CD14-positive monocyte (primary cell): ENCODE measurements at regions not wholly inside any gene's neighbourhood (a gene's known extent, or its start where the extent isn't known, plus 50 kb on each side); places are given as distances from the start of the nearest gene placed in this dataset.

ENCODE experiments used
- DNase-seq, 3 donors: peaks; one replicate each; pipeline ENCODE4 v3.0.0-alpha.2; 2011 to 2022
- H2AFZ ChIP-seq: 2 replicates; pipeline ENCODE4 v1.6.0; 2012; ENCODE audit warnings: mild to moderate bottlenecking, low read depth, low read length, inconsistent platforms; ENCODE audit not compliant: insufficient read depth, poor library complexity, severe bottlenecking
- H3K27ac ChIP-seq, 2 donors: 1 replicate in 1 of 2; 2 replicates in 1 of 2; pipeline ENCODE4 v1.5.1; 2012 to 2013; ENCODE audit warnings: low read length in 2 of 2, control low read depth in 1 of 2, inconsistent platforms in 1 of 2, low read depth in 1 of 2, mild to moderate bottlenecking in 1 of 2
- H3K27me3 ChIP-seq, 2 donors: one replicate each; pipeline versions ENCODE4 v1.6.0 to v1.6.1; 2011 to 2013; ENCODE audit warnings: low read length in 2 of 2; ENCODE audit not compliant: control insufficient read depth in 2 of 2, insufficient read depth in 2 of 2
- H3K36me3 ChIP-seq, 2 donors: replicated peaks in 1 of 2; 1 replicate in 1 of 2; 2 replicates in 1 of 2; pipeline versions ENCODE4 v1.5.1 to v1.6.1; 2012 to 2013; ENCODE audit warnings: low read length in 2 of 2, control low read depth in 1 of 2, inconsistent platforms in 1 of 2, mild to moderate bottlenecking in 1 of 2; ENCODE audit not compliant: insufficient read depth in 2 of 2, control insufficient read depth in 1 of 2
- H3K4me1 ChIP-seq, 2 donors: 1 replicate in 1 of 2; 2 replicates in 1 of 2; pipeline versions ENCODE4 v1.5.1 to v1.6.1; 2012 to 2013; ENCODE audit warnings: low read length in 2 of 2, control low read depth in 1 of 2, inconsistent platforms in 1 of 2, mild to moderate bottlenecking in 1 of 2, moderate library complexity in 1 of 2; ENCODE audit not compliant: insufficient read depth in 2 of 2, control insufficient read depth in 1 of 2
- H3K4me2 ChIP-seq: replicated peaks from 2 replicates; pipeline ENCODE3; 2012; ENCODE audit warnings: low read length, moderate library complexity, mild to moderate bottlenecking; ENCODE audit not compliant: poor library complexity, severe bottlenecking; ENCODE audit errors: extremely low read depth
- H3K4me3 ChIP-seq, 3 experiments: fragments of 200-600 bp in 1 of 3; sonication (generic) in 1 of 3; replicated peaks in 1 of 3; 1 replicate in 2 of 3; 2 replicates in 1 of 3; pipeline ENCODE4 v1.5.1; 2011 to 2013; ENCODE audit warnings: low read length in 3 of 3, mild to moderate bottlenecking in 3 of 3, control low read depth in 2 of 3, low read depth in 2 of 3, inconsistent platforms in 1 of 3, moderate library complexity in 1 of 3
- H3K79me2 ChIP-seq: 2 replicates; pipeline ENCODE4 v1.6.0; 2012; ENCODE audit warnings: mild to moderate bottlenecking, control low read depth, inconsistent platforms, low read length, moderate library complexity; ENCODE audit not compliant: insufficient read depth
- H3K9ac ChIP-seq: 2 replicates; pipeline ENCODE4 v1.6.0; 2017; ENCODE audit warnings: low read length, mild to moderate bottlenecking; ENCODE audit not compliant: insufficient read depth, poor library complexity, severe bottlenecking
- H3K9me3 ChIP-seq, 2 donors: replicated peaks in 1 of 2; 1 replicate in 1 of 2; 2 replicates in 1 of 2; pipeline versions ENCODE4 v1.5.1 to v1.6.1; 2012 to 2013; ENCODE audit warnings: low read length in 2 of 2, control low read depth in 1 of 2; ENCODE audit not compliant: control insufficient read depth in 1 of 2, insufficient read depth in 1 of 2
- H4K20me1 ChIP-seq: 2 replicates; pipeline ENCODE4 v1.6.0; 2012; ENCODE audit warnings: mild to moderate bottlenecking, low read length, control low read depth, moderate library complexity; ENCODE audit not compliant: insufficient read depth
- H3K27ac Mint-ChIP-seq, 7 donors: one replicate each; pipeline ENCODE4 v1.8.0; 2020; ENCODE audit warnings: mild to moderate bottlenecking in 7 of 7, mixed read lengths in 7 of 7, moderate library complexity in 6 of 7, inconsistent platforms in 2 of 7
- H3K27me3 Mint-ChIP-seq, 3 donors: one replicate each; pipeline ENCODE4 v1.8.0; 2021 to 2022; ENCODE audit warnings: low read depth in 3 of 3, mild to moderate bottlenecking in 3 of 3, mixed read lengths in 3 of 3, moderate library complexity in 3 of 3, inconsistent platforms in 1 of 3
- H3K36me3 Mint-ChIP-seq, 2 donors: one replicate each; pipeline ENCODE4 v1.8.0; 2020; ENCODE audit warnings: mixed read lengths in 2 of 2, inconsistent platforms in 1 of 2, mild to moderate bottlenecking in 1 of 2
- H3K4me1 Mint-ChIP-seq: one replicate; pipeline ENCODE4 v1.8.0; 2020; ENCODE audit warnings: mild to moderate bottlenecking, mixed read lengths
- H3K4me3 Mint-ChIP-seq, 2 donors: one replicate each; pipeline ENCODE4 v1.8.0; 2020; ENCODE audit warnings: mild to moderate bottlenecking in 2 of 2, mixed read lengths in 2 of 2, moderate library complexity in 1 of 2
- H3K9me3 Mint-ChIP-seq, 7 donors: one replicate each; pipeline ENCODE4 v1.8.0; 2020 to 2022; ENCODE audit warnings: mixed read lengths in 7 of 7, mild to moderate bottlenecking in 6 of 7, moderate library complexity in 6 of 7, inconsistent platforms in 2 of 7
- WGBS: methylation state at CpG from one replicate; pipeline ENCODE4 v1.1.5; 2013; ENCODE audit warnings: missing lambda C conversion rate; ENCODE audit not compliant: insufficient coverage; 5-methylcytosine and 5-hydroxymethylcytosine counted together
- intact Hi-C, 2 donors: fragments of 100-400 bp; cut with micrococcal nuclease; formaldehyde crosslinking; loops; one replicate each; pipeline versions ENCODE4 v1.15.0 to v1.15.1; 2023
- TF ChIP-seq, protein P1 (sequence below): fragments of 200-600 bp; IDR thresholded peaks from one replicate; pipeline ENCODE4 v1.8.0; 2022; ENCODE audit warnings: antibody characterized with exemption, mild to moderate bottlenecking

DNA sequence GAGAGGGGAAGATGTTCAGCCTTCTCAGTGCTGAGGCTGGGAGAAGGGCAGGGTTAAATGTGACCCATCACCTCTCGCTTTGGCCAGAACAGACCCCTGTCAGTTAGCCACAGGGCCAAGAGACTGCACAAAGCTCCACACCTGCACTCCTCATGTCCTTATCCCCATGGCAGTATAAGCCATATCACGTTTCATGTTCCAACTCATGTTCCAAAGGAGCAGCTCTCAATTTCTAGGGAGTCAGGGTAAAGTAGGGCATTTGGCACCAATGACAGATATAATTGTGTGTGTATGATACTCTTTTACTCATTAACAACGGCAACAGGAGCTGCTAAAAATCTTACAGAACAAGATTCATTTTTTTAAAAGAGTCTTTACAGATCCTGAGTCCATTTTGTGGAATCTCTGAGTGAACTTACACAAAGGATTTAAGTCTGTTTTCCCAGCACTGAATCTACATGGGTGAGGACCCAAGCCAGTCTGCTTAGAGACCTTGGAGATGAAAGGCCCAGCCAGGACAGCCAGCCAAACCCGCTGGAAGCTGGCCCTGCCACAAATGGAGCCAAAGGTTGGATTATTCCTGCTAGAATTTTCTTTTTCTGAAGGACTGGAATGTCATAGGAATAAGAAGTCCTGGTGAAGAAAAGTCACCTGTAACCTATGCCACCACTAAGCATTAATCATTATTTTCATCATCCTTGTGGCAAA is 129.1 kb upstream of the SMAD1 start:
- no peaks in the 10 kb centered on the region for H3K27me3 ChIP-seq
- no peak overlapping the region for H3K9ac ChIP-seq
- WGBS, result no CpG with 5 or more reads among the region's 4 CpGs
- intact Hi-C loops, result no loop called here
- H3K4me3 ChIP-seq, result no peak overlapping the region
- H3K27me3 Mint-ChIP-seq, result peaks cover 1 to 6% (median 4%) of the 10 kb centered on the region in 3 donors
- peaks cover 0 to 4% of the 10 kb centered on the region in 2 donors for H3K9me3 ChIP-seq
- H3K36me3 Mint-ChIP-seq, result no peaks in the 10 kb centered on the region
- H3K4me3 Mint-ChIP-seq, result no peak overlapping the region
- H3K27ac Mint-ChIP-seq, result no peak overlapping the region
- no peaks in the 10 kb centered on the region for H3K4me1 Mint-ChIP-seq
- no peak overlapping the region for H2AFZ ChIP-seq
- TF ChIP-seq, protein P1, sequence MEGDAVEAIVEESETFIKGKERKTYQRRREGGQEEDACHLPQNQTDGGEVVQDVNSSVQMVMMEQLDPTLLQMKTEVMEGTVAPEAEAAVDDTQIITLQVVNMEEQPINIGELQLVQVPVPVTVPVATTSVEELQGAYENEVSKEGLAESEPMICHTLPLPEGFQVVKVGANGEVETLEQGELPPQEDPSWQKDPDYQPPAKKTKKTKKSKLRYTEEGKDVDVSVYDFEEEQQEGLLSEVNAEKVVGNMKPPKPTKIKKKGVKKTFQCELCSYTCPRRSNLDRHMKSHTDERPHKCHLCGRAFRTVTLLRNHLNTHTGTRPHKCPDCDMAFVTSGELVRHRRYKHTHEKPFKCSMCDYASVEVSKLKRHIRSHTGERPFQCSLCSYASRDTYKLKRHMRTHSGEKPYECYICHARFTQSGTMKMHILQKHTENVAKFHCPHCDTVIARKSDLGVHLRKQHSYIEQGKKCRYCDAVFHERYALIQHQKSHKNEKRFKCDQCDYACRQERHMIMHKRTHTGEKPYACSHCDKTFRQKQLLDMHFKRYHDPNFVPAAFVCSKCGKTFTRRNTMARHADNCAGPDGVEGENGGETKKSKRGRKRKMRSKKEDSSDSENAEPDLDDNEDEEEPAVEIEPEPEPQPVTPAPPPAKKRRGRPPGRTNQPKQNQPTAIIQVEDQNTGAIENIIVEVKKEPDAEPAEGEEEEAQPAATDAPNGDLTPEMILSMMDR, result no peak
- H3K27ac ChIP-seq, result no peak overlapping the region
- no peaks in the 10 kb centered on the region for H3K79me2 ChIP-seq
- H3K4me2 ChIP-seq, result no peak overlapping the region
- no peaks in the 10 kb centered on the region for H3K36me3 ChIP-seq
- no peaks in the 10 kb centered on the region for H3K4me1 ChIP-seq
- DNase-seq, result no peak
- H3K9me3 Mint-ChIP-seq, result peaks cover 0 to 12% (median 4%) of the 10 kb centered on the region in 7 donors
- H4K20me1 ChIP-seq, result no peaks in the 10 kb centered on the region

DNA sequence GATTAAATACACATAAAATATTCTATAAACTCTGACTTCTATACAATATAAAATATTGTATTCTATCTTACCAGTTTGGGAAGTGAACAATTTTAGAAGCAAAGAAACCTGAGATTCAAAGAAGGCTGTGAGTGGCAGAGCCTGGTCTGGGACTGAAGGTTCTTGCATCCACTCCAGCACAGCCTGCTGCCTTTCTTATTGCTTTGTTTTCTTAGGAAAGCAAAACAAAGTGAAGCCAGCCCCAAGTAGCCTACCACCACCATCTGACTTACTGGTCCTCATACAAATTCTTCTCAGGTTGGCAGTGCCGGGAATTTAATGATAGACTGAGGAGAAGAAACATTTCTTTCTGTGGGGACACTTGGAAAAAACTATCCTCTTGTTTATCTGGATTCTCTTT is 129.7 kb upstream of the SMAD1 start:
- H2AFZ ChIP-seq, result no peak overlapping the region
- no peaks in the 10 kb centered on the region for H3K27me3 ChIP-seq
- H3K27ac ChIP-seq, result no peak overlapping the region
- Mint-ChIP-seq H3K4me1 (no peaks in the 10 kb centered on the region), H3K27ac (no peak overlapping the region), H3K36me3 (no peaks in the 10 kb centered on the region), H3K27me3 (peaks cover 1 to 6% (median 4%) of the 10 kb centered on the region in 3 donors), H3K9me3 (peaks cover 0 to 13% (median 5%) of the 10 kb centered on the region in 7 donors), H3K4me3 (no peak overlapping the region)
- intact Hi-C loops, result no loop called here
- no CpG with 5 or more reads among the region's 1 CpG for WGBS
- no peaks in the 10 kb centered on the region for H4K20me1 ChIP-seq
- H3K36me3 ChIP-seq, result no peaks in the 10 kb centered on the region
- H3K79me2 ChIP-seq, result no peaks in the 10 kb centered on the region
- no peak overlapping the region for H3K9ac ChIP-seq
- H3K9me3 ChIP-seq, result peaks cover 0 to 5% of the 10 kb centered on the region in 2 donors
- DNase-seq, result no peak
- H3K4me2 ChIP-seq, result no peak overlapping the region
- H3K4me3 ChIP-seq, result no peak overlapping the region
- H3K4me1 ChIP-seq, result no peaks in the 10 kb centered on the region
- TF ChIP-seq, protein P1, result no peak
